GM21825 (cell line): ENCODE measurements at regions not wholly inside any gene's neighbourhood (a gene's known extent, or its start where the extent isn't known, plus 50 kb on each side); places are given as distances from the start of the nearest gene placed in this dataset.

Source experiments
- ATAC-seq: cut with Tn5 transposase; IDR thresholded peaks from one replicate; pipeline ENCODE4 v1.9.1; 2021; ENCODE audit warnings: mild to moderate bottlenecking, moderate library complexity; ENCODE audit not compliant: unreplicated experiment

GRCh38 chr9:81532251-81532650 is 157.1 kb downstream of the TLE1 start:
- no peak for ATAC-seq

GRCh38 chr9:81531511-81531910 is 157.8 kb downstream of the TLE1 start:
- ATAC-seq: no peak

- ATAC-seq: no peak
These were observed 158.5 kb downstream of the TLE1 start for GRCh38 chr9:81530846-81531245.

GRCh38 chr9:81530310-81530810 is 159.0 kb downstream of the TLE1 start:
- ATAC-seq: no peak

- ATAC-seq: no peak
These were observed 159.7 kb downstream of the TLE1 start for GRCh38 chr9:81529556-81530193.

GRCh38 chr9:81526587-81526986 is 162.8 kb downstream of the TLE1 start:
- no peak for ATAC-seq

- no peak for ATAC-seq
These were observed 166.4 kb downstream of the TLE1 start for GRCh38 chr9:81522716-81523551.

GRCh38 chr9:81521892-81522291 is 167.5 kb downstream of the TLE1 start:
- ATAC-seq: no peak

GRCh38 chr9:81519816-81520495 is 169.4 kb downstream of the TLE1 start:
- ATAC-seq: no peak

- ATAC-seq: no peak
These were observed 171.4 kb downstream of the TLE1 start for GRCh38 chr9:81517954-81518353.

- ATAC-seq: no peak
These were observed 176.3 kb downstream of the TLE1 start for GRCh38 chr9:81513059-81513458.

GRCh38 chr9:81512641-81513040 is 176.7 kb downstream of the TLE1 start:
- ATAC-seq: no peak

GRCh38 chr9:81508476-81508875 is 180.9 kb downstream of the TLE1 start:
- no peak for ATAC-seq

- ATAC-seq: no peak
These were observed 182.1 kb downstream of the TLE1 start for GRCh38 chr9:81506941-81507864.

- ATAC-seq: no peak
These were observed 189.8 kb downstream of the TLE1 start for GRCh38 chr9:81499594-81499993.

- no peak for ATAC-seq
These were observed 190.3 kb downstream of the TLE1 start for GRCh38 chr9:81499021-81499454.

- ATAC-seq: no peak
These were observed 190.8 kb downstream of the TLE1 start for GRCh38 chr9:81498576-81498975.

- ATAC-seq: no peak
These were observed 192.3 kb downstream of the TLE1 start for GRCh38 chr9:81497091-81497490.

GRCh38 chr9:81492710-81493447 is 196.5 kb downstream of the TLE1 start:
- no peak for ATAC-seq
